GM12872 (cell line): ENCODE measurements at regions not wholly inside any gene's neighbourhood (a gene's known extent, or its start where the extent isn't known, plus 50 kb on each side); places are given as distances from the start of the nearest gene placed in this dataset.

Experiments used
- TF ChIP-seq, protein P1 (sequence below): IDR thresholded peaks from 3 replicates; pipeline ENCODE4 v1.5.1; 2011; ENCODE audit warnings: low read depth, mild to moderate bottlenecking, low read length, moderate library complexity; ENCODE audit not compliant: insufficient read depth

- TF ChIP-seq, protein P1, sequence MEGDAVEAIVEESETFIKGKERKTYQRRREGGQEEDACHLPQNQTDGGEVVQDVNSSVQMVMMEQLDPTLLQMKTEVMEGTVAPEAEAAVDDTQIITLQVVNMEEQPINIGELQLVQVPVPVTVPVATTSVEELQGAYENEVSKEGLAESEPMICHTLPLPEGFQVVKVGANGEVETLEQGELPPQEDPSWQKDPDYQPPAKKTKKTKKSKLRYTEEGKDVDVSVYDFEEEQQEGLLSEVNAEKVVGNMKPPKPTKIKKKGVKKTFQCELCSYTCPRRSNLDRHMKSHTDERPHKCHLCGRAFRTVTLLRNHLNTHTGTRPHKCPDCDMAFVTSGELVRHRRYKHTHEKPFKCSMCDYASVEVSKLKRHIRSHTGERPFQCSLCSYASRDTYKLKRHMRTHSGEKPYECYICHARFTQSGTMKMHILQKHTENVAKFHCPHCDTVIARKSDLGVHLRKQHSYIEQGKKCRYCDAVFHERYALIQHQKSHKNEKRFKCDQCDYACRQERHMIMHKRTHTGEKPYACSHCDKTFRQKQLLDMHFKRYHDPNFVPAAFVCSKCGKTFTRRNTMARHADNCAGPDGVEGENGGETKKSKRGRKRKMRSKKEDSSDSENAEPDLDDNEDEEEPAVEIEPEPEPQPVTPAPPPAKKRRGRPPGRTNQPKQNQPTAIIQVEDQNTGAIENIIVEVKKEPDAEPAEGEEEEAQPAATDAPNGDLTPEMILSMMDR: no peak
Observed at GRCh38 chr6:12356983-12357972, 67.1 kb downstream of the EDN1 start.

DNA sequence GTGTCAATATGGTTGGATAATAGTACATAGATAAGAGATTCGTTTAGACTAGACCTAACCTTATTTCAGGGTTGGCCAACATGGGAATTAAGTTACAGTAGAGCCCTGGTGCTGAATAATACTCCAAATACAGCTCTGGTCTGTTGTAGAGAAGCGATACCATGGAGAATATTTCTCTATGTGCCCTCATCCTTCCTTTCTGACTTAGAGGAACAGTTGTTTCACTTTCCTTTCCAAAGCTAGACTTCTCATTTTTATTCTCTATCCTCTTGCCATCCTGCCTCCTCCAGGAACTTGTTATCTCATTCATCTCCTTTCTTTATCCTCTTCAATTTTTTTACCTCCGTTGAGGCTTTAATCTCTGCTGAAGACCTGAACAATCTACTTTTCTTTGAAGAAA lies 68.9 kb downstream of the EDN1 start:
- TF ChIP-seq, protein P1: no peak

- TF ChIP-seq, protein P1: no peak
Observed at GRCh38 chr6:12361042-12361765, 71.0 kb downstream of the EDN1 start.

DNA sequence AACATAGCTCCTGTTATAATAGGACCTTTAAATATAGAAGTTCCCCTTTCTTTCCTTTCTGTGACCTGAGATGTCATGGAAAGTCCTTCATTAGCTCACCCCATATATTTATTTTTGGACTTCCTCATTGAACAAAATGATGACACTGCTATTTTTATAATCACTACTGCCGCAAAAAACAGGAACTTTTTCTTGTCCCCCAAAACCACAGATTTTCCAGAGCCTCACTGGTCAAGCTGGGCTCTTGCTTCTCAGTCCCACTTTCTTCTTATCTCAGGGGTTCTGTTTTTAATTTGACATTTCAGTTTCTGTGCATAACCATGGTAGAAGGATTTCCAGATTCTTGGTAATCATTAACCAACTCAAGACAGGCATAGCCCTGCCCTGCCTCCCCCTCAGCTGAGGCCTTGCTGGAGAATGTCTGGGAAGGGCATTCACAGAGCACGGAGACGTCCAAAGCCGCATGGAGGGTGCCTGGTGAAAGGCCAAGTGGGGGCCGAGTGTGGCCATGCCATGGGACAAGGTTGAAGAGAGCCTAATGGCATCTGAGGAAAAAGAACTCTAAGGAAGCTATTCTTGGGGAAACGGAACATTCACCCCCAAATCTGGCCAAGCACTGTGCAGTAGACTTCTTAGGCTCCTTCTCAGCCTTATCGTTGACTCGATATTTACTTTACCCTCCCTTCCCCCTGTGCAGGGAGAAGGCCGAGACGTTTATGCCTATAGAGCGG lies 73.7 kb downstream of the EDN1 start:
- TF ChIP-seq, protein P1: no peak

DNA sequence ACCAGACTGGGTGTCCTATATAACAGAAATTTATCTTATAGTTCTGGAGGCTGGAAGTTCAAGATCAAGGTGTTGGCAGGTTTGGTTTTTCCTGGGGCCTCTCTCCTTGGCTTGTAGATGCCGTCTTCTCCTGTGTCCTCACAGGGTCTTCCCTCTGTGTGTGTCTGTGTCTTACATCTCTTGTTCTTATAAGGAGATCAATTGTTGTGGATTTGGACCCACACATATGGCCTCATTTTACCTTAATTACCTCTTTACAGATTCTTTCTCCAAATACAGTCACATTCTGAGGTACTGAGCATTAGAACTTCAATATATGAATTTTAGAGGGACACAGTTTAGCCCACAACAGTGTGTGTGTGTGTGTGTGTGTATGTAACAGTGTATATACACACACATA lies 74.5 kb downstream of the EDN1 start:
- TF ChIP-seq, protein P1: no peak

GRCh38 chr6:12366731-12367130 lies 76.6 kb downstream of the EDN1 start:
- TF ChIP-seq, protein P1: no peak

DNA sequence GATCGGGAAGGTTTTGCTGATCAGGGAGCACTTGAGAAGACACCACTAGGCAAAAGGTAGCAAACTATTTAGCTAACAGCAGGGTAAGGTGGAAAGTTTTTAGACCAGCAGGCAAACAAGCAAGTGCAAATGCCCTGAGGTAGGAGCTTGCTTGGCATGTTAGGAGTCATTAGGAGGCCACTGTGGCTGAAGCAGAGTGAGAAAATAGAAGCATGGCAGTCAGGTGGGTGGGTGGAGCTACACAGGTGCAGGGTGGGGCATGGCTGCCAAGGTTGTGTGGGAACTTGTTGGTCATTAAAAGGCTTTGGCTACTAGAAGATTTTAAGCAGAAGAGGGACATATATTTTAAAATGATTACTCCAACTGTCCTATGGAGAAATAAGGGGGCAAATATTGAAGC lies 77.3 kb downstream of the EDN1 start:
- TF ChIP-seq, protein P1: no peak
